ENCODE measurements at regions not wholly inside any gene's neighbourhood (a gene's known extent, or its start where the extent isn't known, plus 50 kb on each side); places are given as distances from the start of the nearest gene placed in this dataset.

GRCh38 chr13:104764600-104764999 is 1698.4 kb upstream of the SLC10A2 start:
- ChIA-PET CTCF (no interaction called here), POLR2A (ENCODE audit: unreplicated experiment) (no interaction called here)
- no peaks in the 10 kb centered on the region for H3K79me1 ChIP-seq (ENCODE audit: low read depth in 1 of 2, low read length in 2 of 2)
- no peak overlapping the region for H3K4me3 ChIP-seq (ENCODE audit: insufficient read depth, low read depth, low read length)
- intact Hi-C loops (cut with micrococcal nuclease) (no loop called here), in situ Hi-C loops (cut with MboI; ENCODE audit: low sequenced_read_pairs) (no loop called here), dilution Hi-C loops (cut with HindIII; ENCODE audit: low sequenced_read_pairs, unreplicated experiment) (no loop called here)
- no peak overlapping the region for H3K4me2 ChIP-seq (ENCODE audit: low read depth, low read length)
- H2AK9ac ChIP-seq (replicated peaks; ENCODE audit: low read depth, low read length, poor library complexity), result no peak overlapping the region
- H3K14ac ChIP-seq (replicated peaks; ENCODE audit: low read depth, low read length), result no peak overlapping the region
- no peak overlapping the region for H2BK120ac ChIP-seq (ENCODE audit: low read depth, low read length)
- no peak overlapping the region for H2BK15ac ChIP-seq (ENCODE audit: low read depth, low read length)
- H4K8ac ChIP-seq (ENCODE audit: low read depth in 2 of 2, low read length in 2 of 2), result no peak overlapping the region
- ATAC-seq (ENCODE audit: low read depth) (no peak), DNase-seq (no peak)
- TF ChIP-seq USF2 (IDR thresholded peaks at IDR 0.05; ENCODE audit: low read depth, low read length) (no peak), SMC3 (IDR thresholded peaks at IDR 0.05; ENCODE audit: low read depth, low read length) (no peak), RAD21 (IDR thresholded peaks at IDR 0.05; ENCODE audit: low read length) (no peak)
- no peak overlapping the region for H2AK5ac ChIP-seq (ENCODE audit: low read depth, low read length)
- H3K23ac ChIP-seq (ENCODE audit: low read depth, low read length), result no peak overlapping the region
- H3K9me1 ChIP-seq (ENCODE audit: insufficient read depth, low read length), result no peaks in the 10 kb centered on the region
- H4K20me1 ChIP-seq (ENCODE audit: insufficient read depth, low read length), result no peaks in the 10 kb centered on the region
- H3K9me3 ChIP-seq (ENCODE audit: control insufficient read depth, insufficient read depth, low read length), result no peaks in the 10 kb centered on the region
- H2AFZ ChIP-seq (replicated peaks; ENCODE audit: low read length, poor library complexity), result no peak overlapping the region
- H3K4ac ChIP-seq (ENCODE audit: low read depth, low read length), result no peak overlapping the region
- no peak overlapping the region for H3K56ac ChIP-seq (ENCODE audit: extremely low read depth, insufficient read depth, low read length)
- no peaks in the 10 kb centered on the region for H3K27me3 ChIP-seq (ENCODE audit: control insufficient read depth, insufficient read depth, low read length)
- H3K27ac ChIP-seq (ENCODE audit: insufficient read depth, low read length), result no peak overlapping the region
- WGBS, 2 experiments (ENCODE audit: extremely low coverage in 2 of 2, insufficient read length in 1 of 2), result 80% methylated on average over 1 of the region's 4 CpGs; no CpG with 5 or more reads in 1 of the 2 experiments
- no peak overlapping the region for H4K91ac ChIP-seq (ENCODE audit: insufficient read depth, low read depth, low read length)
- no peak overlapping the region for H2BK5ac ChIP-seq (ENCODE audit: low read depth, low read length, poor library complexity, severe bottlenecking)
- no peaks in the 10 kb centered on the region for H3K4me1 ChIP-seq (ENCODE audit: control insufficient read depth, insufficient read depth, low read length)
- H3K36me3 ChIP-seq (ENCODE audit: control insufficient read depth, insufficient read depth, low read length), result no peaks in the 10 kb centered on the region
- H2BK20ac ChIP-seq (ENCODE audit: low read depth, low read length), result no peak overlapping the region
- BruUV-seq (replicated peaks), result no TSS peak
- no peak overlapping the region for H3K18ac ChIP-seq (ENCODE audit: low read depth, low read length)
- no peak overlapping the region for H3K9ac ChIP-seq (ENCODE audit: low read depth, low read length)
- H4K5ac ChIP-seq (ENCODE audit: low read depth, low read length), result no peak overlapping the region

Measured in IMR-90 (cell line).